HCT116 (cell line): ENCODE measurements at regions not wholly inside any gene's neighbourhood (a gene's known extent, or its start where the extent isn't known, plus 50 kb on each side); places are given as distances from the start of the nearest gene placed in this dataset.

Experiments used
- ATAC-seq: fragments of 200-7000 bp; cut with Tn5 transposase; 2 replicates; pipeline ENCODE4 v1.9.1; 2020; ENCODE audit warnings: mild to moderate bottlenecking, moderate library complexity
- BruUV-seq: library from RNA; stranded (reverse); fragments of 400-500 nt; replicated peaks from 2 replicates; lab custom pipeline; 2021; lab: Mats Ljungman, UMichigan
- CTCF ChIA-PET: fragments of 300-600 bp; sonication (Branson Sonifier 250); formaldehyde crosslinking; loops from one replicate; lab custom pipeline; 2021; ENCODE audit warnings: antibody characterized with exemption; lab: Charles Lee
- POLR2A ChIA-PET: fragments of 300-600, 350-600 bp; sonication (Branson Sonifier 250); formaldehyde crosslinking; loops from one replicate; lab custom pipeline; 2021; ENCODE audit warnings: antibody characterized with exemption; lab: Charles Lee
- RAD21 ChIA-PET, 2 experiments: fragments of 300-600 bp; sonication (Branson Sonifier 250); formaldehyde crosslinking; loops; one replicate each; lab custom pipeline; 2023; ENCODE audit warnings: low total read pairs in 2 of 2; ENCODE audit not compliant: uncharacterized antibody in 2 of 2, unreplicated experiment in 2 of 2, low non-redundant PET in 1 of 2; lab: Charles Lee
- DNase-seq: peaks from one replicate; pipeline ENCODE4 v3.0.0-alpha.2; 2010; ENCODE audit warnings: low read depth, low spot score
- H2AFZ ChIP-seq: fragments of 200-600 bp; shearing (Covaris generic), sonication (generic); 2 replicates; pipeline ENCODE4 v1.6.1; 2017; ENCODE audit warnings: low read depth, mixed run types, mixed read lengths, antibody characterized with exemption, low read length; ENCODE audit not compliant: poor library complexity, severe bottlenecking
- H3K27ac ChIP-seq: 2 replicates; pipeline ENCODE4 v1.5.1; 2012; ENCODE audit warnings: low read depth, low read length
- H3K27me3 ChIP-seq: fragments of 200-600 bp; sonication (generic); 2 replicates; pipeline ENCODE4 v1.6.1; 2016; ENCODE audit warnings: mixed run types, low read length, mixed read lengths; ENCODE audit not compliant: insufficient read depth
- H3K36me3 ChIP-seq, 2 experiments: fragments of 200-500 bp in 1 of 2; fragments of 200-600 bp in 1 of 2; sonication (Bioruptor generic) in 1 of 2; sonication (generic) in 1 of 2; 2 replicates each; pipeline versions ENCODE4 v1.5.1 to v1.6.1; 2014 to 2016; ENCODE audit warnings: low read length in 2 of 2, inconsistent platforms in 1 of 2, mixed read lengths in 1 of 2, mixed run types in 1 of 2; ENCODE audit not compliant: insufficient read depth in 2 of 2, control insufficient read depth in 1 of 2
- H3K4me1 ChIP-seq, 2 experiments: fragments of 200-600 bp in 1 of 2; sonication (generic) in 1 of 2; 2 replicates each; pipeline versions ENCODE4 v1.5.1 to v1.6.1; 2012 to 2017; ENCODE audit warnings: low read length in 2 of 2, inconsistent platforms in 1 of 2, mild to moderate bottlenecking in 1 of 2, mixed read lengths in 1 of 2, mixed run types in 1 of 2, moderate library complexity in 1 of 2; ENCODE audit not compliant: insufficient read depth in 2 of 2, control insufficient read depth in 1 of 2
- H3K4me2 ChIP-seq: fragments of 200-600 bp; sonication (generic); 2 replicates; pipeline ENCODE4 v1.6.1; 2017; ENCODE audit warnings: mixed run types, low read length, mixed read lengths
- H3K4me3 ChIP-seq, 2 experiments: fragments of 200-600 bp in 1 of 2; sonication (generic) in 1 of 2; replicated peaks in 1 of 2; 2 replicates each; pipeline ENCODE4 v1.5.1; 2011 to 2016; ENCODE audit warnings: low read length in 2 of 2, control low read depth in 1 of 2, low read depth in 1 of 2, mild to moderate bottlenecking in 1 of 2, mixed read lengths in 1 of 2, mixed run types in 1 of 2
- H3K79me2 ChIP-seq: fragments of 200-600 bp; sonication (generic); 2 replicates; pipeline ENCODE4 v1.6.1; 2017; ENCODE audit warnings: mild to moderate bottlenecking, mixed run types, low read length, moderate library complexity, mixed read lengths; ENCODE audit not compliant: insufficient read depth
- H3K9ac ChIP-seq: fragments of 200-600 bp; sonication (generic); 2 replicates; pipeline ENCODE4 v1.6.1; 2016; ENCODE audit warnings: low read length, mixed read lengths
- H3K9me2 ChIP-seq: fragments of 200-600 bp; sonication (generic), shearing (Covaris generic); 2 replicates; pipeline ENCODE4 v1.6.1; 2017; ENCODE audit warnings: mixed run types, mild to moderate bottlenecking, moderate library complexity; ENCODE audit not compliant: insufficient read depth
- H3K9me3 ChIP-seq, 2 experiments: fragments of 200-500 bp in 1 of 2; fragments of 200-600 bp in 1 of 2; sonication (Bioruptor generic) in 1 of 2; sonication (generic) in 1 of 2; 2 replicates each; pipeline ENCODE4 v1.6.1; 2014 to 2017; ENCODE audit warnings: low read length in 2 of 2, mixed read lengths in 2 of 2, inconsistent platforms in 1 of 2, low read depth in 1 of 2, mild to moderate bottlenecking in 1 of 2, mixed run types in 1 of 2, moderate library complexity in 1 of 2; ENCODE audit not compliant: control insufficient read depth in 1 of 2, insufficient read depth in 1 of 2
- H4K20me1 ChIP-seq: fragments of 200-600 bp; sonication (generic), shearing (Covaris generic); 2 replicates; pipeline ENCODE4 v1.6.1; 2017; ENCODE audit warnings: mixed run types, mild to moderate bottlenecking, moderate library complexity; ENCODE audit not compliant: insufficient read depth
- ATF3 ChIP-seq: IDR thresholded peaks from 2 replicates; pipeline ENCODE4 v1.6.1; 2012
- CEBPB ChIP-seq: IDR thresholded peaks from 2 replicates; pipeline ENCODE4 v1.6.1; 2012; ENCODE audit warnings: low read depth
- CTCF ChIP-seq, 3 experiments: fragments of 200-600 bp in 1 of 3; sonication (generic) in 1 of 3; IDR thresholded peaks in 2 of 3; conservative IDR thresholded peaks in 1 of 3; 2 replicates each; pipeline ENCODE4 v1.5.1; 2012 to 2017; ENCODE audit warnings: low read depth in 2 of 3, low read length in 2 of 3, antibody characterized with exemption in 1 of 3, borderline replicate concordance in 1 of 3, control low read depth in 1 of 3, mild to moderate bottlenecking in 1 of 3, mixed read lengths in 1 of 3, mixed run types in 1 of 3, moderate library complexity in 1 of 3; ENCODE audit not compliant: insufficient read depth in 1 of 3
- EGR1 ChIP-seq: IDR thresholded peaks from 2 replicates; pipeline ENCODE4 v1.6.1; 2012; ENCODE audit warnings: low read depth
- ELF1 ChIP-seq: IDR thresholded peaks from 2 replicates; pipeline ENCODE4 v1.6.1; 2012; ENCODE audit warnings: low read depth, borderline replicate concordance
- EZH2phosphoT487 ChIP-seq: fragments of 200-600 bp; IDR thresholded peaks from 2 replicates; pipeline ENCODE4 v1.6.1; 2018; ENCODE audit warnings: antibody characterized with exemption, borderline replicate concordance
- FOSL1 ChIP-seq: IDR thresholded peaks from 2 replicates; pipeline ENCODE4 v1.6.1; 2012; ENCODE audit warnings: low read depth
- JUND ChIP-seq: IDR thresholded peaks from 2 replicates; pipeline ENCODE4 v1.6.1; 2012
- MAX ChIP-seq: IDR thresholded peaks from 2 replicates; pipeline ENCODE4 v1.6.1; 2012
- POLR2A ChIP-seq: IDR thresholded peaks from 2 replicates; pipeline ENCODE4 v1.7.0; 2011; ENCODE audit warnings: borderline replicate concordance; ENCODE audit not compliant: insufficient read depth, insufficient read length; ENCODE audit errors: extremely low read depth
- POLR2AphosphoS5 ChIP-seq: IDR thresholded peaks from 2 replicates; pipeline ENCODE4 v1.6.1; 2011; ENCODE audit warnings: mild to moderate bottlenecking, low read depth, low read length, moderate library complexity
- RAD21 ChIP-seq: IDR thresholded peaks from 2 replicates; pipeline ENCODE4 v1.6.1; 2012; ENCODE audit warnings: low read depth, mild to moderate bottlenecking
- REST ChIP-seq: IDR thresholded peaks from 2 replicates; pipeline ENCODE4 v1.6.1; 2012; ENCODE audit warnings: low read depth
- SIN3A ChIP-seq: IDR thresholded peaks from 2 replicates; pipeline ENCODE4 v1.6.1; 2012; ENCODE audit warnings: low read depth
- SRF ChIP-seq: IDR thresholded peaks from 2 replicates; pipeline ENCODE4 v1.6.1; 2012; ENCODE audit warnings: low read depth
- TCF7L2 ChIP-seq: IDR thresholded peaks from 2 replicates; pipeline ENCODE4 v1.7.0; 2011; ENCODE audit warnings: borderline replicate concordance, inconsistent platforms; ENCODE audit not compliant: insufficient read depth, insufficient read length; ENCODE audit errors: extremely low read depth
- YY1 ChIP-seq: IDR thresholded peaks from 2 replicates; pipeline ENCODE4 v1.6.1; 2011; ENCODE audit warnings: low read length, low read depth, moderate library complexity, mild to moderate bottlenecking; ENCODE audit not compliant: insufficient replicate concordance; ENCODE audit errors: extremely low read depth
- ZBTB33 ChIP-seq: IDR thresholded peaks from 2 replicates; pipeline ENCODE4 v1.6.1; 2011; ENCODE audit warnings: mild to moderate bottlenecking, low read length, moderate library complexity; ENCODE audit not compliant: insufficient replicate concordance; ENCODE audit errors: extremely low read depth
- ZFX ChIP-seq: fragments of 450-650 bp; IDR thresholded peaks from 2 replicates; pipeline ENCODE4 v1.6.1; 2017
- intact Hi-C: fragments of 100-400 bp; cut with micrococcal nuclease; formaldehyde crosslinking; loops from 2 replicates; pipeline ENCODE4 v1.10.0; 2022

- ATAC-seq (no peak), DNase-seq (no peak)
- POLR2A ChIA-PET, result no interaction called here
- Histone ChIP-seq H3K27me3 (no peaks in the 10 kb centered on the region), H3K9me3 (no peaks in the 10 kb centered on the region), H3K4me2 (no peak overlapping the region), H3K4me3 (no peak overlapping the region), H3K9me2 (no peaks in the 10 kb centered on the region), H3K4me1 (no peaks in the 10 kb centered on the region), H3K27ac (no peak overlapping the region), H2AFZ (no peak overlapping the region), H3K9ac (no peak overlapping the region), H3K36me3 (no peaks in the 10 kb centered on the region), H4K20me1 (no peaks in the 10 kb centered on the region), H3K79me2 (no peaks in the 10 kb centered on the region)
- RAD21 ChIA-PET, result no interaction called here
- CTCF ChIA-PET, result no interaction called here
- TF ChIP-seq RAD21, result no peak
- TF ChIP-seq YY1, result no peak
- TF ChIP-seq POLR2AphosphoS5, result no peak
- TF ChIP-seq CEBPB, result no peak
- no peak for TF ChIP-seq REST
- TF ChIP-seq JUND, result no peak
- no peak for TF ChIP-seq FOSL1
- TF ChIP-seq ELF1, result no peak
- TF ChIP-seq ZFX, result no peak
- TF ChIP-seq TCF7L2, result no peak
- TF ChIP-seq EZH2phosphoT487, result no peak
- no peak for TF ChIP-seq MAX
- no peak for TF ChIP-seq ZBTB33
- TF ChIP-seq ATF3, result no peak
- TF ChIP-seq POLR2A, result no peak
- no peak for TF ChIP-seq SRF
- TF ChIP-seq EGR1, result no peak
- no peak for TF ChIP-seq SIN3A
- no peak for TF ChIP-seq CTCF (IDR thresholded peaks at IDR 0.05 in 2 of 3, conservative IDR thresholded peaks at IDR 0.05 in 1 of 3; ENCODE audit: borderline replicate concordance in 1 of 3, insufficient read depth in 1 of 3, low read depth in 2 of 3, low read length in 2 of 3)
- intact Hi-C loops, result no loop called here
- BruUV-seq, result no TSS peak
Observed at GRCh38 chr6:130547723-130548122, 181.9 kb downstream of the TMEM200A start.
